HG02610 (cell line): ENCODE measurements at regions not wholly inside any gene's neighbourhood (a gene's known extent, or its start where the extent isn't known, plus 50 kb on each side); places are given as distances from the start of the nearest gene placed in this dataset.
"Not testable (repeated sequence)": the region's sequence is repeated elsewhere in the genome, so short reads cannot be mapped to it uniquely, and the experiment has no call there.

ENCODE experiments used
- ATAC-seq: cut with Tn5 transposase; IDR thresholded peaks from one replicate; pipeline ENCODE4 v1.9.1; 2021; ENCODE audit warnings: mild to moderate bottlenecking, moderate library complexity; ENCODE audit not compliant: unreplicated experiment

DNA sequence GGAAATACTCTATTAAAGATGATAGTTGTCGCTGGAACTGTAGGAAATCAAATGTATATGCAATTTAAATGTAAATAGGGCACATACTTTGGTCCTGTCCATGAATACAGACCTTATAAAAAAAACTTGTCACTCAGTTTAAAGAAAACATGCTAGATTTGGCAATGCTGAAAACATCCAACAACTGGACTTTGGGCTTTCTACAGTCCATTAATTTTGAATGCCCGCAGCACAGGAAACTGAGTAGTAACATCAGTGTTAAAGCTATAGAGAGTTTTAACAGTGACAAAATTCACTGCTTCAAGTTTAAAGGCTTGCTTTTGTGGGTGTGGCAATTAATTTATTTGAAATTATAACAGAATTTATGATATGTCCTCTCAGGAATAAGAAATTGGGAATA, 578.4 kb downstream of the TRIML1 start:
- no peak for ATAC-seq

GRCh38 chr4:188719794-188720193, 580.6 kb downstream of the TRIML1 start:
- ATAC-seq, result no peak

DNA sequence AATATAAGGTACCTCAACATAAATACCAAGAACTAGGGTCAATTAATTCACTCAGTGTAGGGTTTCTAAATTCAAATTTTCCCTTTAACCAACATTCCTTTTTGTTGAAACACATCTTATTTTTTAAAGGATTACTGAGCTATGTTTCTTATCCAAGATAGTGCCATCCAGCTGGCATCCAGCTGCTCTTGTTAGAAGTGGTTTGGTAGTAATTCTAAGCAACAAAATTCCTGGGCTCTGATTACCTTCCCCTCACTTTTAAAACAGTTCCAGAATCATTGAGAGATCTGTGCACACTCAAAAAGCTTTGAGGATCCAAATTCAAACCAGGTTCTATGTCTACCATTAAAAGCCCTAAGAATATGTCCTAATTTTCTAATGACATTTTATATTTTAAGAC, 583.7 kb downstream of the TRIML1 start:
- no peak for ATAC-seq

GRCh38 chr4:188727746-188728145, 588.5 kb downstream of the TRIML1 start:
- no peak for ATAC-seq

- no peak for ATAC-seq
Measured at GRCh38 chr4:188728359-188728758, 589.1 kb downstream of the TRIML1 start.

DNA sequence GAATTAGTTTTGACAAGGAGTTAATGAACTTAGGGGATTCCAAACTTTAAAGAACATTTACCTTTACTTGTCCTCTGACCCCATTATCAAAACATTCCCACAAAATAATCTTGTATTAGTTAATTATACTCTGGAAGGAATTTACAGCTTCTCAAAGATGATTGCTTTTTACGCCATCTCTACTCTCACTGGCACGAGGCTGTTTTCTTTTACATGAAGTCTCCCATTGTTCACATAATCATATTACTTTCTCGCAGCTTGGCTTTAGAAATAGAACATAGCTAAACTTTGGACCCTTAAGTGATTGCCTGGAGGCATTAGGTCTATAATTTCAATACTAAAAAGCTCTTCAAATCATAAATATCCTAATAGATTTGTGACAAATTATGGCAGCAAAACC, 592.9 kb downstream of the TRIML1 start:
- no peak for ATAC-seq

DNA sequence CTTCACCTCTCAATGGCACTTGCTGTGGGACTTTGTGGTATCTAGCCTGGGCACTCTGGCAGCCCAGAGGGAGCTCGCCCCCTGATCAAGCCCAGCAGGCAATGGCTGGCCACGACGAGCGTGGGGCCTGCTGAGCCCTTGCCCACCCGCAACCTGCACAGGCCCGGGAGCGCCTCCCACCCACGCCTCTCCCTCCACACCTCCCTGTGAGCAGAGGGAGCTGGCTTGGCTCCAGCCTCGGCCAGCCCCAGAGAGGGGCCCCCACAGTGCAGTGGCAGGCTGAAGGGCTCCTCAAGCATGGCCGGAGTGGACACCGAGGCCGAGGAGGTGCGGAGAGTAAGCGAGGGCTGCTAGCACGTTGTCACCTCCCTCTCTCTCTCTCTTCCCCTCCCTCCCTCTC, 595.8 kb downstream of the TRIML1 start:
- no peak for ATAC-seq

- no peak for ATAC-seq
Measured at GRCh38 chr4:188737251-188738002, 598.2 kb downstream of the TRIML1 start.

- ATAC-seq, result not testable (repeated sequence)
Measured at GRCh38 chr4:188738290-188738689, 599.0 kb downstream of the TRIML1 start.

DNA sequence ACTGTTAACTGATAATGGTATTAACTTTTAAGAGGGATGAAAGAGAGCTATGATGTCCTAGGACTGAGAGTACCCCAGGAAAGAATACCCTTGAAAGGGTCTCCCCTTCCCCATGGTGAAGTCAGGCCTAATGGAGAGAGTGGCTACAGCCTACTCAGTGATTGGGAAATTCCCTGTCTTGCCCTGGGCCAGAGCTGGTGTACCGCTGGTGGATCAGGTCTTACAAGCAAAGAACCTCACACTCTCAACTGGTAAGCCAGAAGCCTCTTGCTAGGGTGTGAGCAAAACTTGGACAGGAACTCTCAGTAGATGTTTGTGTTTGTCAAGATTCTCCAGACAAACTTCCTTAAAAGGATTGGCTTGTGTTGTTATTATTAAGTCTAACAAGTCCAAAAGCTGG, 600.9 kb downstream of the TRIML1 start:
- not testable (repeated sequence) for ATAC-seq

- ATAC-seq, result not testable (repeated sequence)
Measured at GRCh38 chr4:188740791-188741190, 601.5 kb downstream of the TRIML1 start.

GRCh38 chr4:188754372-188755002, 615.2 kb downstream of the TRIML1 start:
- no peak for ATAC-seq

- no peak for ATAC-seq
Measured at GRCh38 chr4:188767496-188767895, 628.3 kb downstream of the TRIML1 start.

DNA sequence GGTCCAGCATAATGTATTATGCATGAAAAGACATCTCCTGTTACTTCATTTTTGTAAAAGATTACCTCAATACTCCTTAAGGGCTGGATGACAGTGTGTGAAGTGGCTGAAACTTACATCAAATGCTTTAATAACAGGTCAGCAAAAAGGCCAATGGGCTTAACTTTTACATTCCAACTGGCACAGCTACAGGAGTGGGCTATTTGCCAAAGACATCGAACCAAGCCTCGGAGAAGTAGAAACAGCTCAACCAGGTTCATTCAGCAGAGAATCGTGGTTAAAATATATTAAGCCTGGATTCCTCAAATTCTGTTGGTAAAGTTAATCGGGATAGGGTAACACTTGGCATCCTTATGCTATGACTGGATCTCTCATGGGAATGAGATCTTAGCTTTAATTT, 639.7 kb downstream of the TRIML1 start:
- no peak for ATAC-seq

- no peak for ATAC-seq
Measured at GRCh38 chr4:188779581-188779980, 640.3 kb downstream of the TRIML1 start.

GRCh38 chr4:188780028-188780427, 640.8 kb downstream of the TRIML1 start:
- no peak for ATAC-seq

DNA sequence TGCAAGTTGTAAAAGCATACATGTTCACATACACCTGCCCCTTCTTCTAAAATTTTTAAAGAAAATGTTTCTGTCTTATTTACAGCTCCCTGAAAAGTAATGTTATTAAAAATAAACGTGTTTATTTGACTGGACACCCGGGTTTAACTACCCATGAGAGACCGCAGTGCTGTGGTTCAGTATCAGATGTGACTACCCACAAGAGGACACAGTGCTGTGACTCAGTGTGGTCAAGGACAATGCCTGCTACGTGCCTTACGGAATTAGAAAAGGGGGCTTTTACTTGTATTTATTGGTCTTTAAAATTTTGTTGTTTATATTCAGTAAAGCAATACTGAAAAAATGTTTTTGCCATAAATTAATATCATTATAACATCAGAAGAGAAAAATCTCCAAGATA, 641.4 kb downstream of the TRIML1 start:
- ATAC-seq, result no peak

GRCh38 chr4:188781655-188782054, 642.4 kb downstream of the TRIML1 start:
- ATAC-seq, result no peak

- ATAC-seq, result no peak
Measured at GRCh38 chr4:188783175-188783574, 643.9 kb downstream of the TRIML1 start.

DNA sequence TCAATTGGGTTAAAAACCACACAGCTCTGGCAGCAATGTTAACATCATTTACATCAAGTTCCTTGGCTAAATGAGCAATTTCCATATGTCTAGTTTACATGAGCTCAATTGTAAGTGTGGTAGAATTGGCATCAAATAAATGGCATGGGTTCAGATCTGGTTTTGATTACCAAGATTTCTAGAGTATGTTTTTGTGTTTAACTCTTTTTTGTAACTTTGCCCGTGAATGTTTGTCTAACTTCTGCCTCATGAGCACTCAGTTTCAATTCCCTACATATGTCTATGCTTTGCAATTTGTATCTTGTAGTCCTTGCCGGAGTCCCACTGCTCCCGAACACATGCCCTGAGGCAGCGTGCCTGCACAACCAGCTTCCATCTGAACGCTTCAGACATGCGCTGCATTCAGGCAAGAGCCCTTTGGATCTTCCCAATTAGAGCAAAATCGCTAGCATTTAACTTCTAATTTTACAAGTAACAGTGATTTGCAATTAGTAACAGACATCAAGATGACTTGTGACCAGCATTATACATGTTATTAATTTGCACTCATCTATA, 644.4 kb downstream of the TRIML1 start:
- no peak for ATAC-seq

DNA sequence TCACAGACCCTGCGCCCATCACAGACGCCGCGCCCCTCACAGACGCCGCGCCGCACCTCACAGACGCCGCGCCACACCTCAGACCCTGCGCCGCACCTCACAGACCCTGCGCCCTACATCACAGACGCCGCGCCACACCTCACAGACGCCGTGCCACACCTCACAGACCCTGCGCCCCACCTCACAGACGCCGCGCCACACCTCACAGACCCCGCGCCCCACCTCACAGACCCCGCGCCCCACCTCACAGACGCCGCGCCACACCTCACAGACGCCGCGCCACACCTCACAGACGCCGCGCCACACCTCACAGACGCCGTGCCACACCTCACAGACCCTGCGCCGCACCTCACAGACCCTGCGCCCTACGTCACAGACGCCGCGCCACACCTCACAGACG, 657.4 kb downstream of the TRIML1 start:
- ATAC-seq, result not testable (repeated sequence)

- ATAC-seq, result not testable (repeated sequence)
Measured at GRCh38 chr4:188797011-188797410, 657.8 kb downstream of the TRIML1 start.
